ENCODE measurements at regions not wholly inside any gene's neighbourhood (a gene's known extent, or its start where the extent isn't known, plus 50 kb on each side); places are given as distances from the start of the nearest gene placed in this dataset.

- TF ChIP-seq CTCF (conservative IDR thresholded peaks at IDR 0.05) (no peak), EZH2 (IDR thresholded peaks at IDR 0.05; ENCODE audit: low read depth) (no peak)
Measured at GRCh38 chr1:55582084-55582483, 366.9 kb upstream of the USP24 start.
